AG10803 (cell line): ENCODE measurements at regions not wholly inside any gene's neighbourhood (a gene's known extent, or its start where the extent isn't known, plus 50 kb on each side); places are given as distances from the start of the nearest gene placed in this dataset.

ENCODE experiments used
- DNase-seq: peaks from one replicate; pipeline ENCODE4 v3.0.0; 2010; ENCODE audit warnings: low read depth
- H3K4me3 ChIP-seq: 2 replicates; pipeline ENCODE4 v1.5.1; 2011; ENCODE audit warnings: mild to moderate bottlenecking, low read length, control low read depth
- CTCF ChIP-seq: conservative IDR thresholded peaks from 2 replicates; pipeline ENCODE4 v1.5.1; 2011; ENCODE audit warnings: mild to moderate bottlenecking, low read length, control low read depth, inconsistent platforms

GRCh38 chr1:225707824-225708223, 54.9 kb upstream of the ENAH start:
- no peak for DNase-seq
- H3K4me3 ChIP-seq: no peak overlapping the region
- TF ChIP-seq CTCF: no peak

GRCh38 chr1:225709101-225709500, 56.2 kb upstream of the ENAH start:
- DNase-seq: no peak
- H3K4me3 ChIP-seq: no peak overlapping the region
- no peak for TF ChIP-seq CTCF

GRCh38 chr1:225710804-225711203, 57.9 kb upstream of the ENAH start:
- peak; percentile 54 for DNase-seq
- no peak for TF ChIP-seq CTCF
- H3K4me3 ChIP-seq: no peak overlapping the region

- DNase-seq: no peak
Observed at GRCh38 chr1:225711236-225711937, 58.5 kb upstream of the ENAH start.

GRCh38 chr1:225712391-225712790, 59.5 kb upstream of the ENAH start:
- peak; percentile 62 for DNase-seq
- H3K4me3 ChIP-seq: no peak overlapping the region
- no peak for TF ChIP-seq CTCF

More at GRCh38 chr1:225711236-225711937, 58.5 kb upstream of the ENAH start:
- no peak for TF ChIP-seq CTCF
- H3K4me3 ChIP-seq: no peak overlapping the region

- no peak for DNase-seq
- H3K4me3 ChIP-seq: no peak overlapping the region
- TF ChIP-seq CTCF: no peak
Observed at GRCh38 chr1:225713281-225713680, 60.4 kb upstream of the ENAH start.

GRCh38 chr1:225720937-225721336, 56.7 kb upstream of the SRP9 start:
- no peak overlapping the region for H3K4me3 ChIP-seq
- TF ChIP-seq CTCF: no peak
- DNase-seq: no peak
